Thoracic aorta (tissue), 2 donors: ENCODE measurements at regions not wholly inside any gene's neighbourhood (a gene's known extent, or its start where the extent isn't known, plus 50 kb on each side); places are given as distances from the start of the nearest gene placed in this dataset.

Experiments
- ATAC-seq: fragments of 150-250 bp; one replicate; pipeline ENCODE4 v1.8.0; 2017; ENCODE audit warnings: low read depth; ENCODE audit not compliant: insufficient number of reproducible peaks, low FRiP score
- DNase-seq: peaks from one replicate; pipeline ENCODE4 v3.0.0-alpha.2; 2020; ENCODE audit warnings: low spot score
- H3K27ac ChIP-seq, 2 donors: fragments of 200-600 bp; sonication (generic); 1 replicate in 1 of 2; 2 replicates in 1 of 2; pipeline ENCODE4 v1.5.1; 2016; ENCODE audit warnings: mild to moderate bottlenecking in 2 of 2, moderate library complexity in 2 of 2
- H3K27me3 ChIP-seq: fragments of 200-600 bp; sonication (generic); replicated peaks from 2 replicates; pipeline ENCODE4 v1.6.0; 2016; ENCODE audit warnings: mild to moderate bottlenecking; ENCODE audit not compliant: insufficient read depth
- H3K36me3 ChIP-seq: fragments of 200-600 bp; sonication (generic); one replicate; pipeline ENCODE4 v1.5.1; 2016
- H3K4me1 ChIP-seq, 2 donors: fragments of 200-600 bp; sonication (generic); 1 replicate in 1 of 2; 2 replicates in 1 of 2; pipeline versions ENCODE4 v1.5.1 to v1.6.0; 2016; ENCODE audit warnings: low read depth in 2 of 2, mild to moderate bottlenecking in 1 of 2; ENCODE audit not compliant: control insufficient read depth in 1 of 2
- H3K4me3 ChIP-seq: fragments of 200-600 bp; sonication (generic); 2 replicates; pipeline ENCODE4 v1.5.1; 2016; ENCODE audit warnings: mild to moderate bottlenecking
- H3K9me3 ChIP-seq: fragments of 200-600 bp; sonication (generic); 2 replicates; pipeline ENCODE4 v1.5.1; 2016
- CTCF ChIP-seq: fragments of 200-600 bp; sonication (generic); IDR thresholded peaks from one replicate; pipeline ENCODE4 v1.5.1; 2019; ENCODE audit warnings: antibody characterized with exemption

DNA sequence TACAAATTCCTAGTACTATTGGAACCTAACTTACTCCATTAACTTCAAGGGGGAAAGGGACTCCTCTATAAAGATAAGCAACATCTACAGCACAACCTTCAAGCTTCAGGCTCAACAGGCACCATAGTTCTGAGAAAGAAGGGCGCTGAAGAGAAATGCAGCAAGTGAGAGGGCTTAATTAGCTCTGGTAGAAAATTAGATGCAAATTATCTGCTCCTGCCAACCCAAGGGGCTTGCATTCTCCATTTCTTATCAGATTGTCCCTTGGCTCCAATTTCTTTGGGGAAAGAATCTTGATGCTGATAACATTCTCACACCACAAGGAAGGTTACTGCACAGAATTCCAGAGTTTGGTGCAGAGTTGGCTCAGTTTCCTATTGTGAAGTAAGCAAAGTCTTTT lies 214.6 kb downstream of the GABRG2 start:
- ATAC-seq = no peak
- no peaks in the 10 kb centered on the region for H3K27me3 ChIP-seq

GRCh38 chr5:162283609-162284008 lies 216.0 kb downstream of the GABRG2 start:
- Histone ChIP-seq H3K27ac (no peak overlapping the region), H3K4me1 (no peaks in the 10 kb centered on the region), H3K36me3 (no peaks in the 10 kb centered on the region), H3K9me3 (no peaks in the 10 kb centered on the region), H3K4me3 (no peak overlapping the region), H3K27me3 (no peaks in the 10 kb centered on the region)
- DNase-seq (no peak), ATAC-seq (no peak)
- no peak for TF ChIP-seq CTCF

More for the DNA sequence above, 214.6 kb downstream of the GABRG2 start:
- no peak for DNase-seq
- Histone ChIP-seq H3K4me3 (no peak overlapping the region), H3K9me3 (no peaks in the 10 kb centered on the region), H3K27ac (no peak overlapping the region), H3K4me1 (no peaks in the 10 kb centered on the region), H3K36me3 (no peaks in the 10 kb centered on the region)
- no peak for TF ChIP-seq CTCF

- no peak for DNase-seq
- no peak for ATAC-seq
- Histone ChIP-seq H3K4me3 (no peak overlapping the region), H3K9me3 (no peaks in the 10 kb centered on the region), H3K36me3 (no peaks in the 10 kb centered on the region), H3K27me3 (no peaks in the 10 kb centered on the region), H3K27ac (no peak overlapping the region), H3K4me1 (no peaks in the 10 kb centered on the region)
- TF ChIP-seq CTCF = no peak
These were observed 221.2 kb downstream of the GABRG2 start for GRCh38 chr5:162288647-162289296.

DNA sequence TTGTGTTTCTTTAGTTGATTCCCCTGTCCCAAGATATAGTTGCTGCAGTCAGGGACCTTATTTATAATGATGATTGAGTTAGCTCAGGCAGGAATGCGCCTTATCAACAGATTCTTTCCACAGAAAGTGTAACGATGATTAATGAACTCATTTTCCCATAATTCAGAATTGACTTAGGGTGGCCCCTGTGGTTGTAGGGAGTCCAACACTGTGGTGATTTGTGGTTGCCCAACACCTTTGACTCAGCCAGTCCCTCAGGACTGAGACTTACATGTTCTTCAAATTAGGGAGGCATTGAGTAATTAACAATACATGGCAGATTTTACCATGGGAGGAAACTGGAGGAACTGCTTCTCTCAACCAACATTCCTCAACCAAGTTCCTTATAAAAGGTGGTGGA lies 221.9 kb downstream of the GABRG2 start:
- ATAC-seq (no peak), DNase-seq (no peak)
- H3K27me3 ChIP-seq = no peaks in the 10 kb centered on the region
- TF ChIP-seq CTCF = no peak
- no peak overlapping the region for H3K4me3 ChIP-seq
- no peaks in the 10 kb centered on the region for H3K36me3 ChIP-seq
- H3K27ac ChIP-seq = no peak overlapping the region
- H3K4me1 ChIP-seq = no peaks in the 10 kb centered on the region
- H3K9me3 ChIP-seq = no peaks in the 10 kb centered on the region

- no peaks in the 10 kb centered on the region for H3K27me3 ChIP-seq
- no peak for TF ChIP-seq CTCF
- no peak overlapping the region for H3K27ac ChIP-seq
- H3K9me3 ChIP-seq = no peaks in the 10 kb centered on the region
- no peaks in the 10 kb centered on the region for H3K4me1 ChIP-seq
- DNase-seq = no peak
- ATAC-seq = no peak
- no peaks in the 10 kb centered on the region for H3K36me3 ChIP-seq
- H3K4me3 ChIP-seq = no peak overlapping the region
These were observed 232.2 kb downstream of the GABRG2 start for GRCh38 chr5:162299793-162300192.
